MM.1S (cell line): ENCODE measurements at regions not wholly inside any gene's neighbourhood (a gene's known extent, or its start where the extent isn't known, plus 50 kb on each side); places are given as distances from the start of the nearest gene placed in this dataset.

Source experiments
- CTCF ChIP-seq: fragments of 300-600 bp; sonication (generic); IDR thresholded peaks from 2 replicates; pipeline ENCODE4 v1.5.1; 2016; ENCODE audit warnings: antibody characterized with exemption, low read length, mixed read lengths
- EZH2phosphoT487 ChIP-seq: fragments of 300-600 bp; sonication (generic); IDR thresholded peaks from 2 replicates; pipeline ENCODE4 v1.6.1; 2018; ENCODE audit warnings: antibody characterized with exemption, low read length

GRCh38 chr4:56235725-56236124, 151.6 kb downstream of the AASDH start:
- no peak for TF ChIP-seq CTCF
- no peak for TF ChIP-seq EZH2phosphoT487
